ENCODE measurements at regions not wholly inside any gene's neighbourhood (a gene's known extent, or its start where the extent isn't known, plus 50 kb on each side); places are given as distances from the start of the nearest gene placed in this dataset.

DNA sequence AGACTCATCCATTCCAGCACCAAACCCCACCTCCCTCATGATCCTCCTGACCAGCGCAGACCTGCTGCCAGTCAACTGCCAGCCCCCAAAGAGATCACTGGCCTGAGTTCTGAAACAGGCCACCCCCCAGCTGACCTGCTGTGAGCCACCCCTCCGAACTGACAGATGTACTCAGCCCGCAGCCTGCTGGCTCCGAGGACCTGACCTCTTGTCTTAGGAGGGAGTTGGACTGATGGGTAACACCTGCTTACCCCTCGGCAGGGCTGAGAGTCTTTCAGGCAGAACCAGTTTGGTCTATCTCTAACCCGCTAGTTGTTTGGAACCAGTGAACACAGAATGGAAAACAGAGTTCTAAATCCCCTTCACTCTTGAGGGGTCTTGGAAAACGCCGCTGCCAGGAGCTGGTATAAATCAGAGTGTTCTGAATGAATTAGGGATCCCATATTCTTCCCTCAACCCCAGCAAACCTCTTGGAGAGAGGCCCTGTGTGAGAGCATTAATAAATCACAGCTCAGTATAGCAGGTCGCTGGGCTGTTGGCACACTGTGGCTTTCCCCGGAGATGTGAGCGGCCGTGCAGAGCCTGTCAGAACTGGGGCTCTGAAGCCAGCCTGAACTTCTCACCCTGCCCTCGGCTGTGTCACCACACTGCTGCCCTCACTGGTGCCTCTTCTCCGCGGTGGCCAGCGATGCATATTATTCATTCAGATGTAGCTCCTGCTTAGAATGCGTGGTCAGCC, 165.1 kb upstream of the NCAM1 start:
- DNase-seq, result no peak

DNA sequence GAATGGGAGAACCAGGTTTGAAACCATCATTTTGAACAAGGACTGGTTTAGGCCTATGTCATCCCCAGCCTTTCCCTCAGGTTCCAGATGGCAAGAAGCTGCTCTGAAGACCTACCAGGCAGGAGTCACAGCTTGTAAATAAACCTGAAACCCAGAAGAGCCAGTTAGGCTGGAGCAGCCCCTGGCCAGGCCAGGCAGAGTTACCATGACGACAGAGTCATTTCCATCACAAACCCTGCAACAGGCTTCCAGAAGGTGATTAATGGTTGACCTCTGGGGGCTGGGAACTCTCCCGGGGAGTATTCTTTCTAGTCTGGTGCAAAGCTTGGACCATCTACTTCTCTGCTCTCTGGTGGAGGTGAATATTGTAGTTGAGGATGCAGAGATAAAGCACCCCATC, 164.1 kb upstream of the NCAM1 start:
- DNase-seq, result no peak

DNA sequence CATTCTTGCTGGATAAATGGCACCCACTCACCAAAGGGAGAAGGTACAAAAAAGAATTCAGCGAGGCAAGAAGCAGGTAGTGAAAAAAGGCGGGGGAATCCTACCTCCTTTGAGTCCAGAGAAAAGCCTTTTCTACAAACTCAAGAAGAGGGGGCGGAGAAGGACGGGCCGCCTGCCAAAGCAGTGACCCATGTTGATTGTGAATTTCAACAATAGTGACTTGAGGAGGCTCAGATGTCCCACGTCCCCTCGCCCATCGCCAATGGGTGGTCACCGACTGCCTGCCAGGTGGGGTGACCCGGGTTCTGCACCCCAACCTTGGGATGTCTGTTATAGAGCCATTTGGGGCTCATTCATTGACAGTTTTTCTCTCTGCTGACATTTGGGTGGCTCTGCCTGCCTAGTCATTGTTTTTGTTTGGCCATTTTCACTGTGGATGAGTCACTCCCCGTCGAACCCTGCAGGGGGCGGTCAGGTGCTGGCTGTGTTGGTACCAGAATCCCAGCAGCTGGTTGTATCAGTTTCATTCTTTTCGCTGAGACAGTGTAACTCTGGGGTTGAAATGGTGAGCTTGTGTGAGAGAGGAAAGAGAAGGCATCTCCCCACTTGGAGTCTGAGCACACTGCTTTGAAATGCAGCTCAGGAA, 163.4 kb upstream of the NCAM1 start:
- DNase-seq, result peak; percentile 55

DNA sequence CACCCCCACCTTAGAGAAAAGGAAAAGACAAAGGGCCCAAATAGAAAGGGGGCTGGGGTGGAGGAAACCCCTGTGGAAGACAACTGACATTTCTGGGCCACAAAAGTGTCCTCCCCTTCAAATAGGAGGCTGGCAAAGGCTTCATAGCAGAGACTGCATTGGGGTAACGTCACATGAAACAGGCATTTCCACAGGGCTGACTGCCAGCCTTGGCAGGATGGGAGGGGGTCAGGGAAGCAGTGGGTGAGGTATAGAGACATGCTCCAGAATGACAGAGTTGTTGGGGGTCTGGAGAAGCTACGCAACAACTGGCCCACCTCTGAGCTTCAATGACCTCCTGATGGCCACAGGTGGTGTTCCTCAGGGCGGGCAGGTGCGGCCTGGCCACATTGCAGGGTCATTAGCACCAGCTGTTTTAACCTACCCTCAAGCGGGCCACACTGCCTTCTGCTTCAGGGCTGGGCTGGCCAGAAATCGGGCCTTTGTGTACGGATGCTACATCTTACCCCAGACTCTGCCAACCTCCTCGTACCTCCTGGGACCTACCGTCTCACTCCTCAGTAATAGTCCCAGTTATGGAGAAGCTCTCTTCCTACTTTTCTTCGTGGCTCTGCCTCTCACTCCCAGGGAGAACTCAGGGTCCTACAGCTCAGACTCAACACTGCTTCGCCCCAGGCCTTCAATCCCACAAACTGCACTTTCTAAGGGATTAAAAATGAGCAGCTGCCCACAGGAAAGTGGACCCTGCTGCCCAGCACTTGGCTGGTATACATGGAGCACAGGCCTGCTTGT, 160.0 kb upstream of the NCAM1 start:
- no peak for DNase-seq

DNA sequence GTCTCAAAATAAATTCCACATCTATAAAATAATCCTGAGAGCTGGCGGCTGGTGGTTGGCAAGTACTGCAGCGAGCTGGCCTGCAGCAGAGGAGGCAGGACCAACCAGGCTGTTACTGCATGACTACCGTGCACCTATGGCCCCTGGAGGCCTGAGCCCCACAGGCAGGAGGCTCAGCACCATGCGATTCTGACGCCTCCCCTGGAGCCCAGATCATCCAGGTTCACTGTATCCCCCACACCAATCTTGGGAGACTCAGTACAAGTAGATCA, 159.5 kb upstream of the NCAM1 start:
- no peak for DNase-seq

DNA sequence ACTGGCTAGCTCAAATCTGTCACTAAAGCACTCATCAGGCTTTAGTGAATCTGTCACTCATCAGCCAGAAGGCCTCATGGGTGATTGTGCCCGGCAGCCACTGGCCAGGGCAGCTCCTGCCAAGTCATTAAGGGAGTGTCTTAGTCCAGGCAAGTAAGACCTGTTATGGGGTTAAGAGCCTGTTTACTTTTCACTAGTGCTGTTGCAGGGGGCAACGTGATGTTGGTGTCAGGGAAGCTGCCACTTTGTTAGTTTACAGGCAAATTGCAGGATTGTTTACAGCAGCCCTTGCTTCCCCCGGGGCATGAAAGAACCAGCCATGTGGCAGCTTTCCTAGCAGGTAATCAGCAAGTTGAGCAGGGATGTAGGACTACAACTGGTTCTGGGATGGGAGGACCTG, 155.6 kb upstream of the NCAM1 start:
- no peak for DNase-seq

DNA sequence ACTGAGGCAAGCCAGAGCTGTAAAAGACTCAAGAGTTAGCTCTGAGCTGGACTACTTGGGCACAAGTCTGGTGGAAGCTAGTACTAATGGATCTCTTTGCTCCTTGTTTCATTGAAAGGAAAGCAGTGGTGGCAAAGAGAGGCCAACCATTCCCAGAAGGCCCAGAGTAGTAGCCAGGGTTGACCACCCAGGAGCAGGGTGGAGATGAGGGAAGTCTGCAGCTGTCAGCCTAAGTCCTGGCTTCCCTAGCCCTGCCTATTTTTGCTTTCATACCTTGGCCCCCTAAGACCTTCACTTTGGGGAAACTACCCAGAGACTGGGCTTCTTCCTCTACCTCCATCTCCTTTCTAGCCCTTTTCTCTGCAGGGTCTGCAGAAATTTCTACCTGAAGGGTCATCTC, 155.0 kb upstream of the NCAM1 start:
- DNase-seq, result no peak

DNA sequence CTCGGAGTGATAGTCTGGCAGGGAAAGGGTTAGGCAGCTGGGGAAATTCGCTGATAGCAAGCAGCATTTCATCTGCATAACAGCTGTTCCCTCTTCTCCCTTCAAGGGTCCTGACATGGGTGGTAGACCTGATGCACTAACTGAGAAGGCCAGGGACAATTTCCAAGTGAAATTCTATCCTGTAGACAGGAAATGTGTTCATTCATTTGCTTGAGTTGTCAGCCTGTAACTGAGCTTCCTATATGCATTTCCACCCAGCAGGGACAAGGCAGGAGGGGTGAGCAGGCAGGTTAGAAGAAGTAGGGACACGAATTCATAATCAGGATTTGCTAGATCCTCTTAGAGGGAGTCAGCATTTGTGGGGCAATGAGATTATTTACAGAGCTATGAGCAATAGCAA, 154.3 kb upstream of the NCAM1 start:
- DNase-seq, result no peak

DNA sequence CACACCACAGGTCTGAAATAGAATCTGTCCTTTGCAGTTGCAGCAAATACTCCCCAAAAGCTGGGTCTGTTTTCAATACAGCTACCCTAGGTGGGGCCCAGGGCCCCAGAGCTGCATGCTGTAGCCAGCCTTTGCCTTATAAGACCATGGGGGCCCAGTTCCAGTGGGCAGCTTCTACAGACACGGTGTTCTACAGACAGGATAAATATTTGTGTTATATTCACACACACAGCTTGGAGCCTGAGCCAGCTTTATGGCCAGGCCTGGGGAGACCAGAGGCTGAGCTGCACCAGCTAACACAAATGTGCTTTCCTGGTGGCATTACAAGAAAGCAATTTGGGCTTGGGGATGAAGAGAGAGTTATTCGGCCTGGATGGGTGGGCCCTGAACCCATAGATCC, 151.8 kb upstream of the NCAM1 start:
- DNase-seq, result no peak

DNA sequence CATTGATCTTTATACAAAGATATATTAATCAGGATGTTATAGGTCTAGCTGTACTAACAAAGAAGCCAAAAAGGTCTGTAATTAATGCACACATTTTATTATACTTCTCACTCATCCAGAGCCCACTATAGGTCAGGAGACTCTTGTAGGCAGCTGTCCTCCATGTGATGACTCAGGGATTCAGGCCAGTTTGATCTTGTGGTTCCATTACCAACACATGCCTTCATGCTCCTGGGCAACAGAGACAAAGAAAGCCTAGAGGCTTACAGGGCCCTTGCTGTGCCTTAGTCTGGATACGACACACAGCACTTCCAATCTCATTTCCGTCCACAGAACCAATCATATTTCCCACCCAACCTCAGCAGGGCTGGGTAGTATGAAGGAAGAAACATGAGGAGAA, 150.3 kb upstream of the NCAM1 start:
- DNase-seq, result no peak

DNA sequence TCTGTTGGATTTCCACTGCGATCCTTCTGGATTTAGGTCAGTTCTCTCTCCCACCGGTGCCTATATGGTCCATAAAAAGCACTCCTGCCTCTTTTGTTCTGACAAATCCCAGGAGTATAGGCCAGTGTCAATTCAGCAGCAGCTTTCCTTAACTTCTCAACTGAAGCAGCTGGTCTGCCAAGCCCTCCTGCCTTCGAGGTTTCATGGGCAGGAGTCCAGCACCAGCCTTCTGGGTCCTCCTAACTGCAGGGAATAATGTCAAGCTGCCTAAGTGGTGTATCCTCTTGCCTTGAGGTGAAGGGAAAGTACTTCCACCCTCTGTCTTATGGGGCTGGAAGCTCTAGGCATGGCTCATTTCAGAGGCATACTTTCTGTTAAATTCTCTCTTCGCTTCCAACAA, 149.4 kb upstream of the NCAM1 start:
- DNase-seq, result no peak

DNA sequence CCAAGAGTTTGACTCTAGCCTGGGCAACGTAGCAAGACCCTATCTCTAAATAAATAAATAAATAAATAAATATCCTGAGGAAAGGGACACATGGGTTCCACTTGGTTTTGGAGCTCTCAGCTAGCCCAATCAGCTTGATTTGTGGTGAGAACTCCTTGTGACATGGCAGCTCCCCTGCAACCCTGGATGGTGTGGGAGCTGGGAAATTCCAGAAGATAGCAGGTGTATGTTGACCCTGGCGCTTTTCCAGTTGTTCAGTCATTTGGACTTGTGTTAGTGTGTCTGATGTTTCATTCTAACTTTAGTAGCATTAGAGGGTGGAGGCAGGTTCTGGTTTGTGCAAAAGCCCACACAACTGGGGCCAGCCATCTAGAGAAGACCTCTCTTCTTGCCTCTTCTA, 148.5 kb upstream of the NCAM1 start:
- no peak for DNase-seq

DNA sequence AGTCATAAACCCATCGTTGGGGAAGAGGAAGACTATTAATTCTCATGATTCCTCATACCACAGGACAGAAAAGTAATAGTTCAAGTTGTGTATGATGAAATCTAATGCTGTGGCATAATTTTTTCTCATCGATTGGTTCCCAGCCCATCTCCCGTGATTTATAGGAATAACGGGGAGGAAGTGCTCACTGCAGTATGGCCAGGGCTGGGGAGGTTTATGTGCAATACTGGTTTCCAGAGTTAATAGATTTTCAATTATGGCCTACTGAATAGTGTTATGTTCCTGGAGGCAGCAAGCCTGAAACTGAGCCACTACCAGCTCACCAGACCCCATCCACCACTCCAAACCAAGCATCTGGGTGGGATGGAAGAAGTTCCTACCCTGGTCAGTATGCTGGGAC, 147.1 kb upstream of the NCAM1 start:
- no peak for DNase-seq

DNA sequence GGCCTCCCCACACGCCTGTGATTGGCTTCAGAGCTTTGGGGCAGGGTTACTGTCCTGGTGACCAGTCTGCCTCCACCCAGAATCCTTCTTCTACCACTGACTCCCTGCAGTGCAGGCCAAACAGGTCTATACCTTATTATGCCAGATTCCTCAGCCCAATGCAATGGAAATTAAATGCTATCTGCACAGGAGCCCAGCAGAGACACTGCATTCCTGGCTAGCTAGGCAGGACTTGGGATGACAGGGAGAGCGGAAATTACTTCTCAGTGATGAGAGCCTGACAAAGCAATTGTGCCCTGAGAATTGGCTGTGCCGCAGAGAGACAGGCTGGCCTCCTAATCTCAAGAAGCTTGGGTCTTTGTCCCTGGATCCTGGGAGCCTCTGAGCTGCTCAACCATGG, 143.8 kb upstream of the NCAM1 start:
- DNase-seq, result no peak

DNA sequence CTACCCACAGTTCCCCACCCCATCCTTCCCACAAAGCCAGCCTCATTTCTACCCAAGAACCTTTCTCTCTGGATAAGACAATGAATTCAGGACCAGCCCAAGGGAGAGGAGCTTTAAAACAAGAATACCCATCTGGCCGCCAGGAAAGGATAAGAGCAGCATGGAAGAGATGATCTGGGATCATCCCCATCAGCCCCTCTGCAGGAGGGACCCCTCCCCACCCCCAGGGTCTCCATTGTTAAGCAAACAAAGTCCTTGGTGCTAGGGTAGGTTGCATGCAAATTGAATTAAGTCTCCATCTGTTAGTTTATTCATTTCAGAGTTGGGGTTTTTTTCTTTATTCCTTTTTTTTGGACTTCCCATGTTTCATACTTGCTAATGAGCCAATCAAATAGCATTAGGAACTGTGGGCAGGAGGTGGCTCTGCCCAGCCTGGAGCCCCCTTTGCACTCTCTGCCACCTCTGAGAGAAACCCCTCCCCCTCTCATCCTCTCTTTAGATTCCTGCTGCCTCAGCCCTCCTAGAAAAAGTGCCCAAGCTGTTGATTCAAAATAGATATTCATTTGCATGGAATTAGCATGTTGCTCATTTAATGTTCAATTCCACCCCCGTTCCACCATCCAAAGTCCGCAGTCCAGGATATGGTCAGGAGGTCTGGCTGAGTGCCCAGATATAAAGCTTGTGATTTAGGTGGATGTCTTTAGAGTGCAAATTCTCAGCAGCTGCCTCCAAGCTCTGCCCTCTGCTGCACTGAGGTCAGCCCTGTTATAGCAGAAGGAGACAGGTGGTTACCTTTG, 138.5 kb upstream of the NCAM1 start:
- no peak for DNase-seq

DNA sequence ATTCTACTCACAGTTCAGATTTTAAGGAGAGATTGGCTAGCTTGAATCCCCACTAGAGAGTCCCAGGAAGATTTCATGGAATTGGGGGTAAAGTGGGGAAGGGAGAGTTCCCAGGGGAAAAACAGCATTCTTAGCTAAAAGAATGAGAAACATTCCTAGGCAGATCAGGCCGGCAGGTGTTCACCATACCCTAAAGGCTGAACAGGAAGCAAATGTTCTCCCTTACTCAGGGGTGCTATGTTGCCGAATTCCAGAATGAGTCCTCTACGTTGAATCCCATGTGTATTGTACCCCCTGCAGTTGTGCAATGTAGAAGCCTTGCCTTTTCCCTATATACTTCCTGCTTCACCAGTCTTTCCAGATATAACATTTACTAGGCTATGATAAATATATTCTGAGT, 135.2 kb upstream of the NCAM1 start:
- no peak for DNase-seq

DNA sequence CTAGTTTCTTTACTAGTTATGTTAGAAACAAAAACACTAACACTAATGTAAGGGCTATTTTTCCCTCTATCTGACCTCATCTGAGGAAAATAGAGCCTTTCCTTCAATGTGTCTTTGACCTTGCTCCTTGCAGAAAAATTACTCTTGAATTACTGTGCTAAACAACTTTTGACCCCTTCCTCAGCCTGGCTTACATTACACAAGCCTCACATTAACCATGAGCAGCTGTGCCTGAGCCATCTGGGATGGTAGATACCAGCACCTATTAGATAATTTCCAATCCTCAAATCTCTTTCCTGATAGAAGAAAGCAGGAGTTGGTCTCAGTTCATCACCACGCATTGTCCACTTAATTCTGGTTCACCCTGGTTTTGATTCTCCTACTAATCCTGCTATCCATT, 134.4 kb upstream of the NCAM1 start:
- DNase-seq, result no peak

DNA sequence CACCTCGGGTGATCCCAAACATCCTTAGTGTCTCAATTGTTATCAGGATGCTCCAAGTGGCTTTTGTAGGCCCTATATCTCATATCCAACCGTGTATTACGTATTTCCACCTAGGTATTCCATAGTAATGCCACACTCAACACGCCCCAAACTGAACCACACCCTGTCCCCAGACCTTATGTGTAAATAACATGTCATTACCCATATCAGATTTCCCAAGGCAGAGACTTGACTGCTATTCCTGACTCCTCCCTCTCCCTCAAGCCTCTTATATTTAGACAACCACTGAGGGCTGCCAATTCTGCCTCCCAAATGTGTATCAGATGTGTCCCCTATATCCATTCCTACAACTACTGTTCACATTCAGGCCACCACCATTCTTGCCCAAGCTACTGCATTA, 132.8 kb upstream of the NCAM1 start:
- DNase-seq, result no peak

DNA sequence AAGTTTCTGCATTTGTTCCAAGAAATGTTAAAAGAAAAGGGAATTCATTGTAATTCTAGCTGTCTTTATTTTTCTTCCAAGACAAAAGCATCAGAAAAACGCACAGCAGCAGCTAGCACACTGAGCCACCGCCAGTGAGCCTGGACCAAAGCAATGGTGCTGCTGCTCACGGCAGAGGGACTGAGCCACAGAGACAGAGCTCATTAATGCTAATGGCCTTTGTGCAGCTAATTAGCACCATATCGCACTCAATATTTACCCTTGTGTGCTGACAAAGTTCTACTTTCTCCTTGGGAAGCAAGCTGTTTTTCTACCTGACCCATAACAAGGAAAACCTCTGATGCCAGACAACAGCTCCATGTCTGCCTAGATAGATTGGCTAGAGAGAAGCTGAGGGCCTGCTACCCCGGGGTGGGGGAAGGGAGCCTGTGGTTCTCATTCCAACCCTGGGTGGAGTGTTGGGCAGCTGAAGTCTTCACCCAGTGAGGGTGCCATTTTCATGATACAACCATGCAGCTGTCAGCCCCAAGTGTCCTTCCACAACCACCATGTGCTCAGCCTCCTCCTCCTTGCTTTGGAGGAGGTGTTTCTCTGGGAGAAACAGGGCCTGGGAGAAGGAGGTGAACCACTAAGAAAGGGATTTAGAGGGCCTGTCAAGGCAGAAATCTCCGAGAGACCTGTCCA, 131.1 kb upstream of the NCAM1 start:
- no peak for DNase-seq

DNA sequence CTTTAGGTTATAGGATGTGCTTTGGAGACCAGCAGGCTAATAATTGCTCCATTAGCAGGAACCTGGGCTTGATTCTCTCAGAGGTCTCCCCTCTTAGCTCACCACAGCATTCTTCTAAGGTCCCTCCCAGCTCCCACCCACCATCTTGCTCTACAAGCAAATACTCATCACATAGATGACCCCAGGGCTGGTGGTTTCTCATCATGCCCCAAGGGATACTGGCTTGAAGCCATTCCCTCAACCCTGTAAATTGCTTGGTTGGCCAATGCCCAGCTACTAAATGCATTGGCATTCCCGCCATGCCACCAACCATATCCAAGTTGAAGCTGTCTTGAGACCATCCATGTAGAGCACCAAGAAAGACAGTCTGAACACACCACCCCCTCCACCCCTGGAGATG, 130.2 kb upstream of the NCAM1 start:
- DNase-seq, result no peak

DNA sequence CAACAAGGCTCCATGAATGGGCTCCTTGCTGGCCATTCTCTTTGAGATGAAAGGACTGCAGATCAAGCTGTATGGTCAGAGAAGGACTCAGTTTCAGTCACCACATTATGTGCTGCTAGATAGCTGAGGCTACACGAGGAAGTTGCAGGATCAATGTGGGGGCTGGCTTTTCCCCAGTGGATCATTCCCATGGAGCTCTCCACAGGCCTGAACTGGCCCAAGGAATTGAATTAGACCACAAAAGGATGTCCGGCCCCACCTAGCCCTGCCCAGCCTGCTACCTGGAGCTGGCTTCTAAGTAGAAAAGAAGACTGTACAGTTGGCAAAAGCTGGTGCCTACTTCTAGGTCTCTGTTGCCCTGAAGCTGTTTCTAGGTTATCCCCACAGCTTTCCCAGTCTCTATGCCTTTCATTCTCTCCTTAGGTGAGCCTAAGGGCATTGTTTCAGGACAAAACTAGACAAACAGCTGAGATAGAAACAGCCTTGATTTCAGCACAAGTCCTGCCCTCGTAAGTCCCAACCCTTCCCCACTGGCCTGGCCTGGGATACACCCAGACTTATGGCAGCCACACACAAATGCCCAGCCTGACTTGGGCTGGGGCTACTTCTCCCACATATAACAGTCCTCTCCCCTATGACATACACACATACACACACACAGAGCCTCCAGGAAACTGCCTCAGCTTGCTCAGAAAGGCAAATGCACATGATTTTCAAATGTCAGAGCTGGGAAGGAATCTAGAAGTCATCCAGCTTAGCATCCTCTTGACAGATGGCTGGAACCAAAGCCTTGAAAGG, 129.1 kb upstream of the NCAM1 start:
- no peak for DNase-seq

DNA sequence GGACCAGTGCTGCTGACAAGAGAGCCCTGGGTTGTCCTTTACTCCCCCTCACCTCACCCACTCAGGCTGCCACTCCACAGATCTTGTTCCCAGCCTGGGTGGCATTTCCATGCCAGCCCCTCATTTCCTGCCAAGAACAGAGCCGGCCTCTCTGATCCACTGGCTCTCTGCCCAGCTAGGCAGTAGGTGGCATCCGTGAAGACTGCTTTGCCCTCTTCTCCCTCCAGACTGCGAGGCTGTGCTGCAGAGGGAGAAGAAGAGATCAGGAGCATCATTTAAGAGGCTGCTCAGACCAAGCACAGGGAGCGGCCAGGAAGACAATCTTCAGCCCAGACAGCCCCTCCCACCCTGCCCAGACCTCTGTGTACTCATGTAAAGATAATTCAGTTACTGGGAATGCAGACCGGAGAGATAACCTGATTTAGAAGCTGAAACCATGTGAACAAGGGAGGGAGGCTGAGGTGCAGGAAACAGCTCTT, 126.9 kb upstream of the NCAM1 start:
- DNase-seq, result no peak

Data from activated CD8-positive, alpha-beta memory T cell treated with anti-CD3 and anti-CD28 coated beads, Interleukin-2, amount 50 U/mL, for 48 hours (primary cell).